A549 (cell line): ENCODE measurements at regions not wholly inside any gene's neighbourhood (a gene's known extent, or its start where the extent isn't known, plus 50 kb on each side); places are given as distances from the start of the nearest gene placed in this dataset.

ENCODE experiments used
- ATAC-seq, 2 experiments: fragments of 200-7000 bp in 1 of 2; fragments of >200 bp in 1 of 2; cut with Nextera tagmentation in 1 of 2; cut with Tn5 transposase in 1 of 2; 3 replicates each; pipeline versions ENCODE4 v1.8.0 to v1.9.1; 2018 to 2020; ENCODE audit warnings: mild to moderate bottlenecking in 1 of 2, moderate library complexity in 1 of 2
- CTCF ChIA-PET: fragments of 300-600 bp; sonication (Branson Sonifier 250); formaldehyde crosslinking; extraction: SDS; loops from one replicate; lab custom pipeline; 2021; ENCODE audit warnings: antibody characterized with exemption, inconsistent platforms; lab: Yijun Ruan, JAX
- POLR2A ChIA-PET: fragments of 350-600 bp; formaldehyde crosslinking; extraction: SDS; loops from one replicate; lab custom pipeline; 2021; ENCODE audit warnings: antibody characterized with exemption, inconsistent platforms; lab: Yijun Ruan, JAX
- DNase-seq, 2 experiments: peaks; one replicate each; pipeline versions ENCODE4 v3.0.0 to v3.0.0-alpha.2; 2011 to 2016; ENCODE audit warnings: low read depth in 1 of 2, low spot score in 1 of 2
- FAIRE-seq: peaks from 2 replicates; lab custom pipeline; 2011; peaks lifted over from hg19 to GRCh38; lab: Jason Lieb, UNC
- H3K27ac ChIP-seq, 2 experiments: fragments of >200 bp; sonication (Bioruptor Twin); formaldehyde crosslinking; 3 replicates each; pipeline ENCODE4 v1.5.1; 2016 to 2017
- H3K4me1 ChIP-seq: fragments of >200 bp; sonication (Bioruptor Twin); formaldehyde crosslinking; 3 replicates; pipeline ENCODE4 v1.6.1; 2016
- H3K4me2 ChIP-seq: fragments of >200 bp; sonication (Bioruptor Twin); formaldehyde crosslinking; 3 replicates; pipeline ENCODE4 v1.6.1; 2016
- H3K4me3 ChIP-seq: fragments of >200 bp; sonication (Bioruptor Twin); formaldehyde crosslinking; 3 replicates; pipeline ENCODE4 v1.5.1; 2016
- H3K9me3 ChIP-seq: fragments of >200 bp; sonication (Bioruptor Twin); formaldehyde crosslinking; 3 replicates; pipeline ENCODE4 v1.6.1; 2016
- BHLHE40 ChIP-seq: IDR thresholded peaks from 2 replicates; pipeline ENCODE4 v1.6.1; 2012; ENCODE audit warnings: low read depth, low read length, inconsistent platforms
- CBX2 ChIP-seq: fragments of 200-600 bp; sonication (generic); IDR thresholded peaks from 2 replicates; pipeline ENCODE4 v1.6.1; 2016; ENCODE audit warnings: low read depth, mild to moderate bottlenecking, borderline replicate concordance
- CEBPB ChIP-seq, 2 experiments: fragments of >200 bp in 1 of 2; sonication (Bioruptor Twin) in 1 of 2; formaldehyde crosslinking in 1 of 2; IDR thresholded peaks; 2 replicates each; pipeline ENCODE4 v1.6.1; 2012 to 2016
- EHF ChIP-seq: fragments of 250-450 bp; sonication (Bioruptor Pico); IDR thresholded peaks from 2 replicates; pipeline ENCODE4 v1.5.0; 2020; ENCODE audit warnings: mild to moderate bottlenecking
- EHMT2 ChIP-seq: fragments of 200-600 bp; sonication (generic); IDR thresholded peaks from 2 replicates; pipeline ENCODE4 v1.6.1; 2016; ENCODE audit warnings: antibody characterized with exemption, low read depth, mild to moderate bottlenecking, moderate library complexity
- ESRRA ChIP-seq: fragments of 150-350 bp; IDR thresholded peaks from 2 replicates; pipeline ENCODE4 v1.6.1; 2014; ENCODE audit warnings: mild to moderate bottlenecking, low read length, borderline replicate concordance
- FOSB ChIP-seq: fragments of 250-450 bp; sonication (Bioruptor Pico); IDR thresholded peaks from 2 replicates; pipeline ENCODE4 v1.5.0; 2020; ENCODE audit warnings: mild to moderate bottlenecking, moderate library complexity
- FOXS1 ChIP-seq: fragments of 250-450 bp; sonication (Bioruptor Pico); IDR thresholded peaks from 2 replicates; pipeline ENCODE4 v1.5.0; 2020; ENCODE audit warnings: mild to moderate bottlenecking, moderate library complexity
- JUNB ChIP-seq: fragments of >200 bp; sonication (Bioruptor Twin); formaldehyde crosslinking; IDR thresholded peaks from 2 replicates; pipeline ENCODE4 v1.6.1; 2016
- KDM1A ChIP-seq: fragments of 200-600 bp; sonication (generic); IDR thresholded peaks from 2 replicates; pipeline ENCODE4 v1.6.1; 2016; ENCODE audit warnings: low read depth, mild to moderate bottlenecking
- MAFK ChIP-seq: fragments of 450-650 bp; IDR thresholded peaks from 2 replicates; pipeline ENCODE4 v1.6.1; 2014; ENCODE audit not compliant: partially characterized antibody
- NFE2L2 ChIP-seq: fragments of 150-350 bp; conservative IDR thresholded peaks from 2 replicates; pipeline ENCODE4 v1.6.1; 2014; ENCODE audit warnings: low read length
- NR3C1 ChIP-seq: fragments of >200 bp; sonication (Bioruptor Twin); formaldehyde crosslinking; IDR thresholded peaks from 3 replicates; pipeline ENCODE4 v1.6.1; 2017
- RARB ChIP-seq: fragments of 250-450 bp; sonication (Bioruptor Pico); IDR thresholded peaks from 2 replicates; pipeline ENCODE4 v1.8.0; 2021; ENCODE audit warnings: mild to moderate bottlenecking, moderate library complexity
- ZC3H11A ChIP-seq: fragments of 450-650 bp; IDR thresholded peaks from 2 replicates; pipeline ENCODE4 v1.6.1; 2014; ENCODE audit warnings: antibody characterized with exemption, mild to moderate bottlenecking
- ZFP36 ChIP-seq: fragments of 450-650 bp; IDR thresholded peaks from 2 replicates; pipeline ENCODE4 v1.6.1; 2014; ENCODE audit warnings: borderline replicate concordance; ENCODE audit not compliant: partially characterized antibody
- ZSCAN20 ChIP-seq: fragments of 250-450 bp; sonication (Bioruptor Pico); IDR thresholded peaks from 2 replicates; pipeline ENCODE4 v1.8.0; 2022; ENCODE audit warnings: mild to moderate bottlenecking, moderate library complexity
- TF ChIP-seq, protein P1 (sequence below): fragments of 250-450 bp; sonication (Bioruptor Pico); IDR thresholded peaks from 2 replicates; pipeline ENCODE4 v1.5.0; 2020; ENCODE audit warnings: low read depth, mild to moderate bottlenecking, moderate library complexity
- TF ChIP-seq, protein P2 (sequence below): fragments of 150-350 bp; IDR thresholded peaks from 2 replicates; pipeline ENCODE4 v1.6.1; 2014; ENCODE audit warnings: low read depth, mild to moderate bottlenecking, low read length
- TF ChIP-seq, protein P3 (sequence below): fragments of >200 bp; sonication (Bioruptor Twin); formaldehyde crosslinking; IDR thresholded peaks from 2 replicates; pipeline ENCODE4 v1.6.1; 2016
- TF ChIP-seq, protein P4 (sequence below): fragments of 200-600 bp; sonication (generic); IDR thresholded peaks from 2 replicates; pipeline ENCODE4 v1.6.1; 2016; ENCODE audit warnings: antibody characterized with exemption, mild to moderate bottlenecking, moderate library complexity
- TF ChIP-seq, protein P5 (sequence below): fragments of 450-650 bp; IDR thresholded peaks from 2 replicates; pipeline ENCODE4 v1.6.1; 2014; ENCODE audit warnings: antibody characterized with exemption

DNA sequence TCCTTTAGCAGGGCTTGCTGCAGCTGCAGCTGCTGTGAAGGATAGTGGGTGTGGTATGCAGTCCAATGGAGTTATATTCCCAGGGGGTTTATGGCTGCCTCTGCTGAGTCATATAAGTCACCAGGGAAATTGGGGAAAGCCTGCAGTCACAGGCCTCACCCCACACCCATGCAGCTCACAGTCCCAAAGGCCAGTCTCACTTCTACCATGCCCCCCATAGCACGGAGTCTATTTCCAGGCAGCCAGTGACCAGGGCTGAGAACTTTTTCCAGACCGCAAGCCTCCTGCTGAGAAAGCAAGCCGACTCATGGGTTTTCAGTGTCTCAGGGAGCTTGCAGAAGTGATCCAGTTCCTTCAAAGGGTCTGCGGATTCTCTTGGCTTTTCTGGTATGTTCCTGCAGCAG is 322.4 kb upstream of the CLEC14A start (continued):
- TF ChIP-seq, protein P1, sequence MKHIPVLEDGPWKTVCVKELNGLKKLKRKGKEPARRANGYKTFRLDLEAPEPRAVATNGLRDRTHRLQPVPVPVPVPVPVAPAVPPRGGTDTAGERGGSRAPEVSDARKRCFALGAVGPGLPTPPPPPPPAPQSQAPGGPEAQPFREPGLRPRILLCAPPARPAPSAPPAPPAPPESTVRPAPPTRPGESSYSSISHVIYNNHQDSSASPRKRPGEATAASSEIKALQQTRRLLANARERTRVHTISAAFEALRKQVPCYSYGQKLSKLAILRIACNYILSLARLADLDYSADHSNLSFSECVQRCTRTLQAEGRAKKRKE, result no peak
- TF ChIP-seq FOSB (CRISPR knock-in tag), result no peak
- TF ChIP-seq, protein P2, sequence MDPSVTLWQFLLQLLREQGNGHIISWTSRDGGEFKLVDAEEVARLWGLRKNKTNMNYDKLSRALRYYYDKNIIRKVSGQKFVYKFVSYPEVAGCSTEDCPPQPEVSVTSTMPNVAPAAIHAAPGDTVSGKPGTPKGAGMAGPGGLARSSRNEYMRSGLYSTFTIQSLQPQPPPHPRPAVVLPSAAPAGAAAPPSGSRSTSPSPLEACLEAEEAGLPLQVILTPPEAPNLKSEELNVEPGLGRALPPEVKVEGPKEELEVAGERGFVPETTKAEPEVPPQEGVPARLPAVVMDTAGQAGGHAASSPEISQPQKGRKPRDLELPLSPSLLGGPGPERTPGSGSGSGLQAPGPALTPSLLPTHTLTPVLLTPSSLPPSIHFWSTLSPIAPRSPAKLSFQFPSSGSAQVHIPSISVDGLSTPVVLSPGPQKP, result no peak
- no peak for TF ChIP-seq KDM1A
- TF ChIP-seq ZSCAN20 (CRISPR knock-in tag), result no peak
- TF ChIP-seq CBX2, result no peak
- TF ChIP-seq, protein P3, sequence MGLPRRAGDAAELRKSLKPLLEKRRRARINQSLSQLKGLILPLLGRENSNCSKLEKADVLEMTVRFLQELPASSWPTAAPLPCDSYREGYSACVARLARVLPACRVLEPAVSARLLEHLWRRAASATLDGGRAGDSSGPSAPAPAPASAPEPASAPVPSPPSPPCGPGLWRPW, result no peak
- no peak for TF ChIP-seq NR3C1
- no peak for TF ChIP-seq MAFK

DNA sequence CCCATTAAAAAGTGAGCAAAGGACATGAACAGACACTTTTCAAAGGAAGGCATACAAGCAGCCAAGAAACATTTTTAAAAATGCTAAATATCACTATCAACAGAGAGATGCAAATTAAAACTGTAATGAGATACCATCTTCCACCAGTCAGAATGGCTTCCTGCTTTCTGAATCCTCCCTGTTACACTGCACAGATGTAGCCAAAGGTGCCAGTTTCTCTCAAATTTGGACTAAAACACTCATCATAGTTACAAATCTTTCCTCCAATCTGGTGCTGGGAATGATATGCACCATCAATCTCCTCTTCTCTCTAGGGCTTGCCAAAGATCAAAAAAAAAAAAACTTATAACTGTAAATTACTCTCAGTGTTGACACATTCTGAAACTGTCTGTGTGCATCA is 311.8 kb upstream of the CLEC14A start:
- Histone ChIP-seq H3K9me3 (no peaks in the 10 kb centered on the region), H3K27ac (no peak overlapping the region), H3K4me2 (no peak overlapping the region), H3K4me1 (no peaks in the 10 kb centered on the region), H3K4me3 (no peak overlapping the region)
- no peak for DNase-seq
- no peak for TF ChIP-seq FOXS1 (CRISPR knock-in tag)
- no peak for TF ChIP-seq BHLHE40
- no peak for TF ChIP-seq EHMT2
- TF ChIP-seq ZC3H11A, result no peak
- no peak for TF ChIP-seq JUNB
- TF ChIP-seq ZFP36, result no peak
- TF ChIP-seq, protein P4, sequence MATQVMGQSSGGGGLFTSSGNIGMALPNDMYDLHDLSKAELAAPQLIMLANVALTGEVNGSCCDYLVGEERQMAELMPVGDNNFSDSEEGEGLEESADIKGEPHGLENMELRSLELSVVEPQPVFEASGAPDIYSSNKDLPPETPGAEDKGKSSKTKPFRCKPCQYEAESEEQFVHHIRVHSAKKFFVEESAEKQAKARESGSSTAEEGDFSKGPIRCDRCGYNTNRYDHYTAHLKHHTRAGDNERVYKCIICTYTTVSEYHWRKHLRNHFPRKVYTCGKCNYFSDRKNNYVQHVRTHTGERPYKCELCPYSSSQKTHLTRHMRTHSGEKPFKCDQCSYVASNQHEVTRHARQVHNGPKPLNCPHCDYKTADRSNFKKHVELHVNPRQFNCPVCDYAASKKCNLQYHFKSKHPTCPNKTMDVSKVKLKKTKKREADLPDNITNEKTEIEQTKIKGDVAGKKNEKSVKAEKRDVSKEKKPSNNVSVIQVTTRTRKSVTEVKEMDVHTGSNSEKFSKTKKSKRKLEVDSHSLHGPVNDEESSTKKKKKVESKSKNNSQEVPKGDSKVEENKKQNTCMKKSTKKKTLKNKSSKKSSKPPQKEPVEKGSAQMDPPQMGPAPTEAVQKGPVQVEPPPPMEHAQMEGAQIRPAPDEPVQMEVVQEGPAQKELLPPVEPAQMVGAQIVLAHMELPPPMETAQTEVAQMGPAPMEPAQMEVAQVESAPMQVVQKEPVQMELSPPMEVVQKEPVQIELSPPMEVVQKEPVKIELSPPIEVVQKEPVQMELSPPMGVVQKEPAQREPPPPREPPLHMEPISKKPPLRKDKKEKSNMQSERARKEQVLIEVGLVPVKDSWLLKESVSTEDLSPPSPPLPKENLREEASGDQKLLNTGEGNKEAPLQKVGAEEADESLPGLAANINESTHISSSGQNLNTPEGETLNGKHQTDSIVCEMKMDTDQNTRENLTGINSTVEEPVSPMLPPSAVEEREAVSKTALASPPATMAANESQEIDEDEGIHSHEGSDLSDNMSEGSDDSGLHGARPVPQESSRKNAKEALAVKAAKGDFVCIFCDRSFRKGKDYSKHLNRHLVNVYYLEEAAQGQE, result no peak
- no peak for TF ChIP-seq CBX2
- no peak for TF ChIP-seq ESRRA
- TF ChIP-seq FOSB (CRISPR knock-in tag), result no peak
- no peak for TF ChIP-seq RARB (CRISPR knock-in tag)
- TF ChIP-seq, protein P5, sequence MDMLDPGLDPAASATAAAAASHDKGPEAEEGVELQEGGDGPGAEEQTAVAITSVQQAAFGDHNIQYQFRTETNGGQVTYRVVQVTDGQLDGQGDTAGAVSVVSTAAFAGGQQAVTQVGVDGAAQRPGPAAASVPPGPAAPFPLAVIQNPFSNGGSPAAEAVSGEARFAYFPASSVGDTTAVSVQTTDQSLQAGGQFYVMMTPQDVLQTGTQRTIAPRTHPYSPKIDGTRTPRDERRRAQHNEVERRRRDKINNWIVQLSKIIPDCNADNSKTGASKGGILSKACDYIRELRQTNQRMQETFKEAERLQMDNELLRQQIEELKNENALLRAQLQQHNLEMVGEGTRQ, result no peak
- no peak for TF ChIP-seq EHF (CRISPR knock-in tag)
- TF ChIP-seq MAFK, result no peak
- TF ChIP-seq NFE2L2, result no peak
- no peak for TF ChIP-seq CEBPB (IDR thresholded peaks at IDR 0.05)
- no peak for TF ChIP-seq NR3C1
- no peak for ATAC-seq
- ChIA-PET CTCF (no interaction called here), POLR2A (no interaction called here)
- no peak for FAIRE-seq
